Left colon (tissue), 2 donors: ENCODE measurements at regions not wholly inside any gene's neighbourhood (a gene's known extent, or its start where the extent isn't known, plus 50 kb on each side); places are given as distances from the start of the nearest gene placed in this dataset.

Source experiments
- ATAC-seq: fragments of 200-7000 bp; cut with Tn5 transposase; one replicate; pipeline ENCODE4 v1.9.1; 2020; ENCODE audit warnings: mild to moderate bottlenecking, moderate library complexity
- DNase-seq, 2 donors: peaks; one replicate each; pipeline ENCODE4 v3.0.0-alpha.2; 2020
- intact Hi-C, 2 donors: fragments of 100-400 bp; cut with DNase I in 1 of 2; cut with micrococcal nuclease in 1 of 2; formaldehyde crosslinking; loops; one replicate each; pipeline versions ENCODE4 v1.11.2 to v1.14.0; 2022; cut with DNase I, micrococcal nuclease
- donor health status: DM: no; HTN: no; CAD: no.
- donor health status: DM: yes; HTN: yes; CAD: no.

- no peak for ATAC-seq
- intact Hi-C loops: no loop called here
These were observed 1676.7 kb upstream of the TENM3 start for GRCh38 chr4:180566492-180566891.

GRCh38 chr4:180567080-180567479 is 1676.1 kb upstream of the TENM3 start:
- intact Hi-C loops: no loop called here
- DNase-seq: no peak
- no peak for ATAC-seq

More at GRCh38 chr4:180566492-180566891, 1676.7 kb upstream of the TENM3 start:
- no peak for DNase-seq

GRCh38 chr4:180571516-180572055 is 1671.6 kb upstream of the TENM3 start:
- no peak for ATAC-seq
- intact Hi-C loops: no loop called here
- DNase-seq: no peak

GRCh38 chr4:180578175-180578574 is 1665.0 kb upstream of the TENM3 start:
- intact Hi-C loops: no loop called here
- ATAC-seq (no peak), DNase-seq (no peak)

- intact Hi-C loops: no loop called here
- ATAC-seq (no peak), DNase-seq (no peak)
These were observed 1662.1 kb upstream of the TENM3 start for GRCh38 chr4:180581061-180581460.

- no peak for DNase-seq
- intact Hi-C loops: no loop called here
- no peak for ATAC-seq
These were observed 1655.8 kb upstream of the TENM3 start for GRCh38 chr4:180587379-180587778.

GRCh38 chr4:180589575-180589974 is 1653.6 kb upstream of the TENM3 start:
- ATAC-seq: no peak

GRCh38 chr4:180596888-180597483 is 1646.2 kb upstream of the TENM3 start:
- ATAC-seq (no peak), DNase-seq (no peak)
- intact Hi-C loops: no loop called here

More at GRCh38 chr4:180589575-180589974, 1653.6 kb upstream of the TENM3 start:
- DNase-seq: no peak
- intact Hi-C loops: no loop called here

GRCh38 chr4:180598281-180598680 is 1644.9 kb upstream of the TENM3 start:
- ATAC-seq (no peak), DNase-seq (no peak)
- intact Hi-C loops: no loop called here

GRCh38 chr4:180603791-180604190 is 1639.4 kb upstream of the TENM3 start:
- intact Hi-C loops: no loop called here
- DNase-seq (no peak), ATAC-seq (no peak)

- DNase-seq (no peak), ATAC-seq (no peak)
- intact Hi-C loops: no loop called here
These were observed 1632.9 kb upstream of the TENM3 start for GRCh38 chr4:180610324-180610723.

GRCh38 chr4:180615746-180616145 is 1627.5 kb upstream of the TENM3 start:
- intact Hi-C loops: no loop called here
- ATAC-seq: no peak
- DNase-seq: no peak

- intact Hi-C loops: no loop called here
- DNase-seq: no peak
- no peak for ATAC-seq
These were observed 1626.0 kb upstream of the TENM3 start for GRCh38 chr4:180617196-180617595.

GRCh38 chr4:180618396-180618795 is 1624.8 kb upstream of the TENM3 start:
- intact Hi-C loops: no loop called here
- DNase-seq (no peak), ATAC-seq (no peak)

GRCh38 chr4:180619440-180619839 is 1623.8 kb upstream of the TENM3 start:
- intact Hi-C loops: no loop called here
- no peak for DNase-seq

GRCh38 chr4:180622254-180622653 is 1620.9 kb upstream of the TENM3 start:
- ATAC-seq (no peak), DNase-seq (no peak)
- intact Hi-C loops: no loop called here

More at GRCh38 chr4:180619440-180619839, 1623.8 kb upstream of the TENM3 start:
- ATAC-seq: no peak

- ATAC-seq: no peak
- DNase-seq: no peak
- intact Hi-C loops: no loop called here
These were observed 1617.5 kb upstream of the TENM3 start for GRCh38 chr4:180625653-180626052.

- DNase-seq (no peak), ATAC-seq (no peak)
- intact Hi-C loops: no loop called here
These were observed 1613.1 kb upstream of the TENM3 start for GRCh38 chr4:180630012-180630665.

GRCh38 chr4:180634306-180634705 is 1608.9 kb upstream of the TENM3 start:
- intact Hi-C loops: no loop called here
- ATAC-seq (no peak), DNase-seq (no peak)

- ATAC-seq (no peak), DNase-seq (no peak)
- intact Hi-C loops: no loop called here
These were observed 1607.9 kb upstream of the TENM3 start for GRCh38 chr4:180635281-180635680.
